HG03571 (cell line): ENCODE measurements at regions not wholly inside any gene's neighbourhood (a gene's known extent, or its start where the extent isn't known, plus 50 kb on each side); places are given as distances from the start of the nearest gene placed in this dataset.
"Not testable (repeated sequence)": the region's sequence is repeated elsewhere in the genome, so short reads cannot be mapped to it uniquely, and the experiment has no call there.

ENCODE experiments used
- ATAC-seq: cut with Tn5 transposase; IDR thresholded peaks from one replicate; pipeline ENCODE4 v1.9.1; 2021; ENCODE audit not compliant: unreplicated experiment

GRCh38 chr2:90359887-90360730 lies 1668.6 kb downstream of the RPIA start:
- not testable (repeated sequence) for ATAC-seq

GRCh38 chr2:90360731-90361035 lies 1669.2 kb downstream of the RPIA start:
- ATAC-seq = not testable (repeated sequence)
